HG03575 (cell line): ENCODE measurements at regions not wholly inside any gene's neighbourhood (a gene's known extent, or its start where the extent isn't known, plus 50 kb on each side); places are given as distances from the start of the nearest gene placed in this dataset.

Experiments used
- ATAC-seq: cut with Tn5 transposase; IDR thresholded peaks from one replicate; pipeline ENCODE4 v1.9.1; 2021; ENCODE audit not compliant: unreplicated experiment, insufficient number of reproducible peaks, low FRiP score; ENCODE audit errors: extremely low read depth

- ATAC-seq, result no peak
Measured at GRCh38 chr9:79003514-79003913, 568.3 kb upstream of the TLE4 start.

- no peak for ATAC-seq
Measured at GRCh38 chr9:79004032-79004431, 567.7 kb upstream of the TLE4 start.

GRCh38 chr9:79006546-79006945 is 565.2 kb upstream of the TLE4 start:
- ATAC-seq, result no peak

- ATAC-seq, result peak; percentile 99
Measured at GRCh38 chr9:79007701-79008483, 563.9 kb upstream of the TLE4 start.

- ATAC-seq, result no peak
Measured at GRCh38 chr9:79008916-79009315, 562.8 kb upstream of the TLE4 start.

- ATAC-seq, result no peak
Measured at GRCh38 chr9:79011461-79011860, 560.3 kb upstream of the TLE4 start.

- no peak for ATAC-seq
Measured at GRCh38 chr9:79012561-79012960, 559.2 kb upstream of the TLE4 start.

- ATAC-seq, result no peak
Measured at GRCh38 chr9:79013715-79014610, 557.8 kb upstream of the TLE4 start.

GRCh38 chr9:79014929-79015699 is 556.7 kb upstream of the TLE4 start:
- ATAC-seq, result no peak

GRCh38 chr9:79015951-79016350 is 555.8 kb upstream of the TLE4 start:
- no peak for ATAC-seq

GRCh38 chr9:79020276-79020675 is 551.5 kb upstream of the TLE4 start:
- ATAC-seq, result no peak

- no peak for ATAC-seq
Measured at GRCh38 chr9:79021084-79021483, 550.7 kb upstream of the TLE4 start.

GRCh38 chr9:79023134-79023580 is 548.6 kb upstream of the TLE4 start:
- no peak for ATAC-seq

GRCh38 chr9:79026316-79026715 is 545.4 kb upstream of the TLE4 start:
- ATAC-seq, result peak; percentile 80

- no peak for ATAC-seq
Measured at GRCh38 chr9:79028101-79028500, 543.7 kb upstream of the TLE4 start.

- ATAC-seq, result no peak
Measured at GRCh38 chr9:79034583-79034982, 537.2 kb upstream of the TLE4 start.

- ATAC-seq, result no peak
Measured at GRCh38 chr9:79037338-79037737, 534.4 kb upstream of the TLE4 start.

GRCh38 chr9:79040671-79041070 is 531.1 kb upstream of the TLE4 start:
- ATAC-seq, result no peak

GRCh38 chr9:79041266-79041665 is 530.5 kb upstream of the TLE4 start:
- ATAC-seq, result no peak
